MCF 10A (cell line): ENCODE measurements at regions not wholly inside any gene's neighbourhood (a gene's known extent, or its start where the extent isn't known, plus 50 kb on each side); places are given as distances from the start of the nearest gene placed in this dataset.

Experiments
- BruUV-seq: library from RNA; stranded (reverse); fragments of 400-500 nt; replicated peaks from 2 replicates; lab custom pipeline; 2021; lab: Mats Ljungman, UMichigan
- CTCF ChIA-PET: fragments of 300-600 bp; sonication (Branson Sonifier 250); formaldehyde crosslinking; extraction: SDS; loops from one replicate; lab custom pipeline; 2021; ENCODE audit warnings: antibody characterized with exemption, inconsistent platforms; lab: Yijun Ruan, JAX
- POLR2A ChIA-PET: fragments of 300-600, 350-650 bp; sonication (Branson Sonifier 250); formaldehyde crosslinking; extraction: SDS; loops from one replicate; lab custom pipeline; 2020; ENCODE audit warnings: antibody characterized with exemption, inconsistent platforms; lab: Yijun Ruan, JAX
- DNase-seq: peaks from one replicate; pipeline ENCODE4 v3.0.0-alpha.2; 2018; ENCODE audit not compliant: unreplicated experiment
- H3K27ac Mint-ChIP-seq: one replicate; pipeline ENCODE4 v1.8.0; 2022; ENCODE audit warnings: mild to moderate bottlenecking, low read depth, mixed read lengths; ENCODE audit not compliant: unreplicated experiment
- H3K27me3 Mint-ChIP-seq: one replicate; pipeline ENCODE4 v1.8.0; 2022; ENCODE audit warnings: mixed read lengths; ENCODE audit not compliant: insufficient read depth, unreplicated experiment
- H3K36me3 Mint-ChIP-seq: one replicate; pipeline ENCODE4 v1.8.0; 2022; ENCODE audit warnings: mild to moderate bottlenecking, moderate library complexity, mixed read lengths; ENCODE audit not compliant: insufficient read depth, unreplicated experiment
- H3K4me1 Mint-ChIP-seq: one replicate; pipeline ENCODE4 v1.8.0; 2022; ENCODE audit warnings: mixed read lengths; ENCODE audit not compliant: insufficient read depth, unreplicated experiment
- H3K4me3 Mint-ChIP-seq: one replicate; pipeline ENCODE4 v1.8.0; 2022; ENCODE audit warnings: mild to moderate bottlenecking, moderate library complexity, mixed read lengths; ENCODE audit not compliant: unreplicated experiment
- H3K9me3 Mint-ChIP-seq: one replicate; pipeline ENCODE4 v1.8.0; 2022; ENCODE audit warnings: mixed read lengths; ENCODE audit not compliant: unreplicated experiment
- intact Hi-C: fragments of 100-400 bp; cut with micrococcal nuclease; formaldehyde crosslinking; loops from 2 replicates; pipeline ENCODE4 v1.14.1; 2022
- TF ChIP-seq, protein P1 (sequence below): fragments of 200-600 bp; IDR thresholded peaks from one replicate; pipeline ENCODE4 v1.8.0; 2022; ENCODE audit warnings: antibody characterized with exemption, mild to moderate bottlenecking; ENCODE audit not compliant: unreplicated experiment

DNA sequence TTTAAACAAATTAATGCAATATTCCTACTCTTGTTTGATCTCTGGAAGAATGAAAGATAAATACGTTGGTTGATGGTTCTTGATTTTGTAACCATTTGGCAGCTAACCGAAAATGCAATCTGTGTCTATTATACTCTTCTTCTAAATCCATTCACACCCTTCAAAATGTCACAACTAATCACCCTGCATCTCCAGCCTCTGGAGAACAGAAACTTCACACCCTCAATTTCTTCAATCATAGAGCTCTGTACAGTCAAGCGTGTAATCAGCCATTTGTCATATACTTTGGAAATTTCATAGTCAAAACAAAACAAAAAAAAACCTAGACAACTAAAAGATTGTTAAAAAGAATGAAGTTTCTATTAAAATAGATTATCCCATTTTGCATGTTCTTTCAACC lies 1482.3 kb upstream of the LRRTM1 start:
- intact Hi-C loops: no loop called here

DNA sequence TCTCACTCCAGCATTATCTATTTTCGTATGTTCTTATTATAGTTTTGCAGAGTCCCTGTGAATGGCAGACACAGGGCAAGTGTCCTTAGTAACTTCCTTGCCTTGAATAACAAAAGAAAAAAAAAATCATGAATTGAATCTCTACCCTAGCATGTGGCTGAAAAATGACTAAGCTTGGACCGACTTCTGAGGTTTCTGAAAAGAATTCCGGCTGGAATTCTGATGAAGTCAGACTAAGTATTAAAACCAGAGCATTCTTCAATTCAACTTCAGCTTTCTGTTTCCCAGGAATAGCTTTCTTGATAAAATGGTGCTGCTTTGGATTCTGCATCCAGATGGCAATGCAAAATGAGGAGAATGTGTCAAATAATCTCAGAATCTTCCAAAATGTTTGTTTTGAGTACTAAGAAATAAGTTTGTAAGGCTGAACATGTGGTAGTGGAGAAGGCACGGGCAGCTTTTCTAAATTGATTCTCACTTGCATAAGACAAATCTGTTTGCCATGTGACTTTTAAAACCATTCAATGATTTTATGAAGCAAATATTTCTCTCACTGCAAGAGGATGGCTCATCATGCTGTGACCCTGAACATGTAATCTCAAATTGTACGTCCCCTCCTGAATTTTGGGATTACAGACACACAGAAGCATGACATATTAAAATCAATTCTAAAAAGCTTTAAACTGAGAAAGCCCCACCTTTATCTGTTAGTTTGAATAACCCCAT lies 1462.8 kb upstream of the LRRTM1 start:
- H3K4me3 Mint-ChIP-seq: no peak overlapping the region
- H3K4me1 Mint-ChIP-seq: peaks cover 7% of the 10 kb centered on the region
- H3K9me3 Mint-ChIP-seq: no peaks in the 10 kb centered on the region
- BruUV-seq: no TSS peak
- TF ChIP-seq, protein P1, sequence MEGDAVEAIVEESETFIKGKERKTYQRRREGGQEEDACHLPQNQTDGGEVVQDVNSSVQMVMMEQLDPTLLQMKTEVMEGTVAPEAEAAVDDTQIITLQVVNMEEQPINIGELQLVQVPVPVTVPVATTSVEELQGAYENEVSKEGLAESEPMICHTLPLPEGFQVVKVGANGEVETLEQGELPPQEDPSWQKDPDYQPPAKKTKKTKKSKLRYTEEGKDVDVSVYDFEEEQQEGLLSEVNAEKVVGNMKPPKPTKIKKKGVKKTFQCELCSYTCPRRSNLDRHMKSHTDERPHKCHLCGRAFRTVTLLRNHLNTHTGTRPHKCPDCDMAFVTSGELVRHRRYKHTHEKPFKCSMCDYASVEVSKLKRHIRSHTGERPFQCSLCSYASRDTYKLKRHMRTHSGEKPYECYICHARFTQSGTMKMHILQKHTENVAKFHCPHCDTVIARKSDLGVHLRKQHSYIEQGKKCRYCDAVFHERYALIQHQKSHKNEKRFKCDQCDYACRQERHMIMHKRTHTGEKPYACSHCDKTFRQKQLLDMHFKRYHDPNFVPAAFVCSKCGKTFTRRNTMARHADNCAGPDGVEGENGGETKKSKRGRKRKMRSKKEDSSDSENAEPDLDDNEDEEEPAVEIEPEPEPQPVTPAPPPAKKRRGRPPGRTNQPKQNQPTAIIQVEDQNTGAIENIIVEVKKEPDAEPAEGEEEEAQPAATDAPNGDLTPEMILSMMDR: no peak
- ChIA-PET POLR2A (interaction anchor here (0.6 kb wide), 1 partner anchor 115 kb away, joined by 3 read pairs; no protein-coding TSS in a partner anchor), CTCF (no interaction called here)
- H3K27me3 Mint-ChIP-seq: no peaks in the 10 kb centered on the region
- intact Hi-C loops: no loop called here
- no peaks in the 10 kb centered on the region for H3K36me3 Mint-ChIP-seq
- DNase-seq: no peak
- H3K27ac Mint-ChIP-seq: no peak overlapping the region

More for the DNA sequence above, 1482.3 kb upstream of the LRRTM1 start:
- no TSS peak for BruUV-seq
- H3K27me3 Mint-ChIP-seq: no peaks in the 10 kb centered on the region
- no peak overlapping the region for H3K4me3 Mint-ChIP-seq
- H3K36me3 Mint-ChIP-seq: no peaks in the 10 kb centered on the region
- no peak for DNase-seq
- H3K9me3 Mint-ChIP-seq: no peaks in the 10 kb centered on the region
- H3K27ac Mint-ChIP-seq: no peak overlapping the region
- ChIA-PET CTCF (interaction anchor here (0.7 kb wide), 1 partner anchor 766 kb away, joined by 3 read pairs; no protein-coding TSS in a partner anchor), POLR2A (interaction anchor here (0.6 to 0.7 kb wide), 2 partner anchors 10 to 533 kb away, joined by 3 to 4 read pairs; no protein-coding TSS in a partner anchor)
- TF ChIP-seq, protein P1: no peak
- no peaks in the 10 kb centered on the region for H3K4me1 Mint-ChIP-seq

DNA sequence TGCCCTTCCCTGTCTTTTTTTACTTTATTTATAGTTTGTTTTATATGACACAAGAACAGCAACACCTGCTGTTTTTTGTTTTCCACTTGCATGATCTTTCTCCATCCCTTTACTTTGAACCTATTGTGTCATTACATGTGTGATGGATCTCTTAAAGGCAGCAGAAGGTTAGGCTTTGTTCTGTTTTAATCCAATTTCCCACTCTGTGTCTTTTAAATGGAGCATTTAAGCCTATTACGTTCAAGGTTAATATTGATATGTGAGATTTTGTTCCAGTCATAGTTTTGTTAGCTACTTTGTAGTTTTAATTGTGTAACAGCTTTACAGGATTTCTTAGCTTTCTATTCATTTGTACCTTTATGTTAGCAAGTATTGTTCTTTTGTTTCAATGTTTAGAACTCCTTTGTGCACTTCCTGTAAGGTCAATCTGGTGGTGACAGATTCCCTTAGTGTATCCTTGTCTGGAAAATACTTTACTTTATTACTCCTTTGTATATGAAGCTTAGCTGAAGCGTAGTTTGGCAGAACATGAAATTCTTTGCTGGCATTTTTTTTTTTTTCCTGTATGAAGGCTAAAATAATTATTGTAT lies 1443.0 kb upstream of the LRRTM1 start:
- no peak for DNase-seq
- ChIA-PET POLR2A (interaction anchor here (0.6 kb wide), 1 partner anchor 88 kb away, joined by 4 read pairs; no protein-coding TSS in a partner anchor), CTCF (interaction anchor here (0.7 kb wide), 2 partner anchors 126 to 295 kb away, joined by 3 to 4 read pairs; no protein-coding TSS in a partner anchor)
- Mint-ChIP-seq H3K4me1 (no peaks in the 10 kb centered on the region), H3K27me3 (no peaks in the 10 kb centered on the region), H3K4me3 (no peak overlapping the region), H3K27ac (no peak overlapping the region), H3K36me3 (no peaks in the 10 kb centered on the region), H3K9me3 (no peaks in the 10 kb centered on the region)
- BruUV-seq: no TSS peak
- intact Hi-C loops: no loop called here
- TF ChIP-seq, protein P1: no peak

DNA sequence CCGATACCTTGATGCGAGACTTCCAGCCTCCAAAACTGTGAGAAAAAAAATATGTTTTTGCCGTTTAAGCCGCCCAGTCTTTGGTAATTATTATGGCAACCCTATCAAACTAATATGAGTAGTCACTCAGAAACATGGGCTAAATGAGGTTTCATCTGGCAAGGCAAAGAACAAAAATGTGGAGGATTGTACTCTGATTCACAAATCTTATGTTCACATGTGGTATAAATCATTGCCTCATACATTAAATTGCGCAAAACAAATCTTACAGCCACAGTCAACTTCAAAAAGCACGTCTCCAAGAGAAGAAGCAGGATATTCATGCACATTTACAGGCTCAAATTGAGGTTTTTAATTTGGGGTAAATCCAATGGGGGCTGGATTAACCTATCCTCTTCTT lies 1435.4 kb upstream of the LRRTM1 start:
- Mint-ChIP-seq H3K4me3 (no peak overlapping the region), H3K9me3 (no peaks in the 10 kb centered on the region), H3K27me3 (no peaks in the 10 kb centered on the region), H3K27ac (no peak overlapping the region), H3K4me1 (peaks cover 10% of the 10 kb centered on the region), H3K36me3 (no peaks in the 10 kb centered on the region)
- peak; percentile 33 for DNase-seq
- ChIA-PET POLR2A (interaction anchor here (0.6 kb wide), 1 partner anchor 24 kb away, joined by 3 read pairs; no protein-coding TSS in a partner anchor), CTCF (no interaction called here)
- intact Hi-C loops: no loop called here
- no TSS peak for BruUV-seq
- TF ChIP-seq, protein P1: no peak
